ENCODE measurements at regions not wholly inside any gene's neighbourhood (a gene's known extent, or its start where the extent isn't known, plus 50 kb on each side); places are given as distances from the start of the nearest gene placed in this dataset.

GRCh38 chr17:79539944-79540705 lies 70.7 kb downstream of the RBFOX3 start:
- ATAC-seq (no peak), DNase-seq (no peak)

GRCh38 chr17:79538291-79538690 lies 72.6 kb downstream of the RBFOX3 start:
- DNase-seq (no peak), ATAC-seq (no peak)

- ATAC-seq, result no peak
These were observed 73.2 kb downstream of the RBFOX3 start for GRCh38 chr17:79537686-79538085.

GRCh38 chr17:79537061-79537460 lies 73.8 kb downstream of the RBFOX3 start:
- DNase-seq (no peak), ATAC-seq (no peak)

More at GRCh38 chr17:79537686-79538085, 73.2 kb downstream of the RBFOX3 start:
- no peak for DNase-seq

- ATAC-seq, result no peak
- DNase-seq, result no peak
These were observed 74.5 kb downstream of the RBFOX3 start for GRCh38 chr17:79536212-79536840.

- DNase-seq, result no peak
- no peak for ATAC-seq
These were observed 75.2 kb downstream of the RBFOX3 start for GRCh38 chr17:79535728-79536025.

GRCh38 chr17:79534851-79535727 lies 75.8 kb downstream of the RBFOX3 start:
- DNase-seq (no peak), ATAC-seq (no peak)

GRCh38 chr17:79534111-79534510 lies 76.7 kb downstream of the RBFOX3 start:
- ATAC-seq (no peak), DNase-seq (no peak)

- DNase-seq, result no peak
- no peak for ATAC-seq
These were observed 77.7 kb downstream of the RBFOX3 start for GRCh38 chr17:79533116-79533515.

GRCh38 chr17:79532107-79532790 lies 78.6 kb downstream of the RBFOX3 start:
- DNase-seq (no peak), ATAC-seq (no peak)

GRCh38 chr17:79531191-79532095 lies 79.4 kb downstream of the RBFOX3 start:
- ATAC-seq, result no peak
- no peak for DNase-seq

GRCh38 chr17:79530361-79531105 lies 80.3 kb downstream of the RBFOX3 start:
- ATAC-seq (no peak), DNase-seq (no peak)

GRCh38 chr17:79529661-79530081 lies 81.2 kb downstream of the RBFOX3 start:
- DNase-seq (no peak), ATAC-seq (no peak)

- DNase-seq (no peak), ATAC-seq (no peak)
These were observed 82.2 kb downstream of the RBFOX3 start for GRCh38 chr17:79528592-79529125.

GRCh38 chr17:79527306-79527705 lies 83.5 kb downstream of the RBFOX3 start:
- DNase-seq (no peak), ATAC-seq (no peak)

GRCh38 chr17:79525793-79526677 lies 84.8 kb downstream of the RBFOX3 start:
- no peak for DNase-seq
- no peak for ATAC-seq

- ATAC-seq (no peak), DNase-seq (no peak)
These were observed 86.4 kb downstream of the RBFOX3 start for GRCh38 chr17:79524213-79525187.

GRCh38 chr17:79522414-79522813 lies 88.4 kb downstream of the RBFOX3 start:
- no peak for DNase-seq

More at GRCh38 chr17:79522414-79522813, 88.4 kb downstream of the RBFOX3 start:
- no peak for ATAC-seq
